Peyer's patch (tissue), 4 donors: ENCODE measurements at regions not wholly inside any gene's neighbourhood (a gene's known extent, or its start where the extent isn't known, plus 50 kb on each side); places are given as distances from the start of the nearest gene placed in this dataset.

ENCODE experiments used
- CTCF ChIP-seq, 6 experiments: fragments of 450-650 bp in 4 of 6; fragments of 200-600 bp in 2 of 6; sonication (generic) in 1 of 6; IDR thresholded peaks; one replicate each; pipeline ENCODE4 v1.5.1; 2017 to 2019; ENCODE audit warnings: antibody characterized with exemption in 6 of 6, mild to moderate bottlenecking in 3 of 6, moderate library complexity in 1 of 6
- POLR2A ChIP-seq, 2 donors: fragments of 450-650 bp; IDR thresholded peaks; one replicate each; pipeline ENCODE4 v1.5.1; 2017; ENCODE audit warnings: antibody characterized with exemption in 2 of 2, mild to moderate bottlenecking in 2 of 2, moderate library complexity in 2 of 2

- TF ChIP-seq CTCF (IDR thresholded peaks at IDR 0.05) (no peak), POLR2A (IDR thresholded peaks at IDR 0.05) (no peak)
Measured at GRCh38 chr16:85560932-85561247, 52.2 kb upstream of the GSE1 start.
